ENCODE measurements at regions not wholly inside any gene's neighbourhood (a gene's known extent, or its start where the extent isn't known, plus 50 kb on each side); places are given as distances from the start of the nearest gene placed in this dataset.
A peak's percentile ranks its signal among the peaks of the same experiment; 100 is the strongest.

DNA sequence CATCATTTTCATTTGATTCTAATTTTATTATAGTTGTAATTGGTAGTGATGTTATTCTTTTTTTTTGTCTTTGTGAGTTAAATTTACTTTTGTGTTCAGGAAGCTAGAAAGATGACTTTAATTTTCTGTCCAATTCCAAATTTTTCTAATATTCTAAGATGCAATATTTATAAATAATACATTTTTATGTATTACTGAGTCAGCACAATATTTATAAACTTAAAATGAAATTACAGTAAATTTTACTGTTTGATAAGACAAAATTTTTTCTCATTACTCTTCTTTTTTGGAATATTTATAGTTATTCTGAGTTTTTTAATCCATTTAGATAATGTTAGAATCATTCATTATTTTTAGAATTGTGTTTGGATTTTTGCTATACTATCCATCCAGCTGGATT is 1637.9 kb upstream of the ACO1 start:
- Histone ChIP-seq H2BK20ac (ENCODE audit: low read depth, low read length) (no peak overlapping the region), H3K79me1 (ENCODE audit: low read depth in 1 of 2, low read length in 2 of 2) (no peaks in the 10 kb centered on the region), H2BK5ac (ENCODE audit: low read depth, low read length, poor library complexity, severe bottlenecking) (no peak overlapping the region), H4K20me1 (ENCODE audit: insufficient read depth, low read length) (no peaks in the 10 kb centered on the region), H2AFZ (replicated peaks; ENCODE audit: low read length, poor library complexity) (no peak overlapping the region), H3K14ac (replicated peaks; ENCODE audit: low read depth, low read length) (no peak overlapping the region), H4K5ac (ENCODE audit: low read depth, low read length) (no peak overlapping the region), H3K18ac (ENCODE audit: low read depth, low read length) (no peak overlapping the region), H3K23ac (ENCODE audit: low read depth, low read length) (no peak overlapping the region), H3K4me1 (ENCODE audit: control insufficient read depth, insufficient read depth, low read length) (no peaks in the 10 kb centered on the region), H3K27me3 (ENCODE audit: control insufficient read depth, insufficient read depth, low read length) (no peaks in the 10 kb centered on the region), H2BK120ac (ENCODE audit: low read depth, low read length) (no peak overlapping the region), H3K9me3 (ENCODE audit: control insufficient read depth, insufficient read depth, low read length) (peaks cover 6% of the 10 kb centered on the region; the same call in 1 of the 2 replicates), H3K36me3 (ENCODE audit: control insufficient read depth, insufficient read depth, low read length) (no peaks in the 10 kb centered on the region), H4K8ac (ENCODE audit: low read depth in 2 of 2, low read length in 2 of 2) (no peak overlapping the region), H3K9ac (ENCODE audit: low read depth, low read length) (no peak overlapping the region), H2BK15ac (ENCODE audit: low read depth, low read length) (no peak overlapping the region), H2AK5ac (ENCODE audit: low read depth, low read length) (no peak overlapping the region), H3K4me2 (ENCODE audit: low read depth, low read length) (no peak overlapping the region), H3K9me1 (ENCODE audit: insufficient read depth, low read length) (no peaks in the 10 kb centered on the region), H3K4ac (ENCODE audit: low read depth, low read length) (no peak overlapping the region), H3K27ac (ENCODE audit: insufficient read depth, low read length) (no peak overlapping the region), H4K91ac (ENCODE audit: insufficient read depth, low read depth, low read length) (no peak overlapping the region), H2AK9ac (replicated peaks; ENCODE audit: low read depth, low read length, poor library complexity) (no peak overlapping the region), H3K56ac (ENCODE audit: extremely low read depth, insufficient read depth, low read length) (no peak overlapping the region), H3K4me3 (ENCODE audit: insufficient read depth, low read depth, low read length) (no peak overlapping the region)
- TF ChIP-seq, protein P1, sequence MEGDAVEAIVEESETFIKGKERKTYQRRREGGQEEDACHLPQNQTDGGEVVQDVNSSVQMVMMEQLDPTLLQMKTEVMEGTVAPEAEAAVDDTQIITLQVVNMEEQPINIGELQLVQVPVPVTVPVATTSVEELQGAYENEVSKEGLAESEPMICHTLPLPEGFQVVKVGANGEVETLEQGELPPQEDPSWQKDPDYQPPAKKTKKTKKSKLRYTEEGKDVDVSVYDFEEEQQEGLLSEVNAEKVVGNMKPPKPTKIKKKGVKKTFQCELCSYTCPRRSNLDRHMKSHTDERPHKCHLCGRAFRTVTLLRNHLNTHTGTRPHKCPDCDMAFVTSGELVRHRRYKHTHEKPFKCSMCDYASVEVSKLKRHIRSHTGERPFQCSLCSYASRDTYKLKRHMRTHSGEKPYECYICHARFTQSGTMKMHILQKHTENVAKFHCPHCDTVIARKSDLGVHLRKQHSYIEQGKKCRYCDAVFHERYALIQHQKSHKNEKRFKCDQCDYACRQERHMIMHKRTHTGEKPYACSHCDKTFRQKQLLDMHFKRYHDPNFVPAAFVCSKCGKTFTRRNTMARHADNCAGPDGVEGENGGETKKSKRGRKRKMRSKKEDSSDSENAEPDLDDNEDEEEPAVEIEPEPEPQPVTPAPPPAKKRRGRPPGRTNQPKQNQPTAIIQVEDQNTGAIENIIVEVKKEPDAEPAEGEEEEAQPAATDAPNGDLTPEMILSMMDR (conservative IDR thresholded peaks at IDR 0.05; ENCODE audit: low read depth, low read length), result no peak
- peak; percentile 73 for TF ChIP-seq MAFK (IDR thresholded peaks at IDR 0.05; ENCODE audit: low read depth, low read length)
- dilution Hi-C loops (cut with HindIII; ENCODE audit: low sequenced_read_pairs, unreplicated experiment), result no loop called here
- ATAC-seq (ENCODE audit: low read depth) (no peak), DNase-seq (no peak)
- ChIA-PET CTCF (no interaction called here), POLR2A (ENCODE audit: unreplicated experiment) (no interaction called here)
- no TSS peak for BruUV-seq (replicated peaks)
- intact Hi-C loops (cut with micrococcal nuclease), result no loop called here
- in situ Hi-C loops (cut with MboI; ENCODE audit: low sequenced_read_pairs), result no loop called here
